K562 (cell line): ENCODE measurements at regions not wholly inside any gene's neighbourhood (a gene's known extent, or its start where the extent isn't known, plus 50 kb on each side); places are given as distances from the start of the nearest gene placed in this dataset.

Experiments used
- ATAC-seq: fragments of 200-7000 bp; cut with Tn5 transposase; 3 replicates; pipeline ENCODE4 v1.9.1; 2020; ENCODE audit warnings: moderate library complexity
- BruUV-seq: library from RNA; stranded (reverse); fragments of 400-500 nt; replicated peaks from 2 replicates; lab custom pipeline; 2021; lab: Mats Ljungman, UMichigan
- CTCF ChIA-PET: fragments of 300-600 bp; formaldehyde crosslinking; extraction: SDS; loops from one replicate; lab custom pipeline; 2021; ENCODE audit warnings: low intra/inter-chr PET ratio; lab: Yijun Ruan, JAX
- POLR2A ChIA-PET: fragments of 300-600, 350-650 bp; sonication (Branson Sonifier 250); formaldehyde crosslinking; extraction: SDS; loops from one replicate; lab custom pipeline; 2021; ENCODE audit warnings: antibody characterized with exemption, inconsistent platforms; lab: Yijun Ruan, JAX
- DNase-seq, 4 experiments: peaks; one replicate each; pipeline versions ENCODE4 v3.0.0 to v3.0.0-alpha.2; 2011 to 2018; ENCODE audit warnings: low spot score in 3 of 4, mixed read lengths in 3 of 4; ENCODE audit errors: extremely low read depth in 1 of 4
- FAIRE-seq: peaks from 2 replicates; lab custom pipeline; 2011; peaks lifted over from hg19 to GRCh38; lab: Jason Lieb, UNC
- H2AFZ ChIP-seq: 2 replicates; pipeline ENCODE4 v1.6.0; 2011; ENCODE audit warnings: low read depth, low read length, control low read depth, inconsistent platforms
- H3K27ac ChIP-seq: fragments of 200-600 bp; 3 replicates; pipeline ENCODE4 v1.8.0; 2011; ENCODE audit warnings: low read depth, mild to moderate bottlenecking, control low read depth, inconsistent platforms, low read length, moderate library complexity, mixed read lengths; ENCODE audit errors: extremely low read depth
- H3K27me3 ChIP-seq, 2 experiments: fragments of 300-600 bp in 1 of 2; 2 replicates in 1 of 2; 3 replicates in 1 of 2; pipeline versions ENCODE4 v1.6.0 to v1.8.0; 2011; ENCODE audit warnings: inconsistent platforms in 2 of 2, low read length in 2 of 2, mild to moderate bottlenecking in 1 of 2, mixed read lengths in 1 of 2, moderate library complexity in 1 of 2; ENCODE audit not compliant: control insufficient read depth in 2 of 2, insufficient read depth in 2 of 2
- H3K36me3 ChIP-seq: fragments of 300-600 bp; 3 replicates; pipeline ENCODE4 v1.8.0; 2011; ENCODE audit warnings: mild to moderate bottlenecking, low read length, inconsistent platforms; ENCODE audit not compliant: control insufficient read depth, insufficient read depth
- H3K4me1 ChIP-seq, 2 experiments: fragments of 200-600 bp in 1 of 2; replicated peaks in 1 of 2; 2 replicates in 1 of 2; 3 replicates in 1 of 2; pipeline versions ENCODE4 v1.5.1 to v1.8.0; 2011; ENCODE audit warnings: inconsistent platforms in 2 of 2, low read length in 2 of 2, mild to moderate bottlenecking in 1 of 2, mixed read lengths in 1 of 2, moderate library complexity in 1 of 2; ENCODE audit not compliant: control insufficient read depth in 2 of 2, insufficient read depth in 2 of 2
- H3K4me2 ChIP-seq: 2 replicates; pipeline ENCODE4 v1.6.1; 2011; ENCODE audit warnings: low read length, control low read depth, inconsistent platforms, mixed read lengths; ENCODE audit not compliant: insufficient read depth
- H3K4me3 ChIP-seq: fragments of 200-600 bp; sonication (generic), shearing (Covaris generic); 2 replicates; pipeline ENCODE4 v1.5.1; 2016; ENCODE audit warnings: control low read depth, inconsistent platforms
- H3K79me2 ChIP-seq: fragments of 200-600 bp; 3 replicates; pipeline ENCODE4 v1.8.0; 2011; ENCODE audit warnings: low read length, inconsistent platforms; ENCODE audit not compliant: control insufficient read depth, insufficient read depth
- H3K9ac ChIP-seq, 2 experiments: 2 replicates each; pipeline versions ENCODE4 v1.6.0 to v1.6.1; 2011; ENCODE audit warnings: low read depth in 2 of 2, low read length in 2 of 2, control low read depth in 1 of 2, inconsistent platforms in 1 of 2, mild to moderate bottlenecking in 1 of 2, mixed read lengths in 1 of 2; ENCODE audit not compliant: insufficient read depth in 1 of 2
- H3K9me1 ChIP-seq: one replicate; pipeline ENCODE4 v1.6.0; 2011; ENCODE audit warnings: inconsistent platforms, mild to moderate bottlenecking, low read length, moderate library complexity; ENCODE audit not compliant: control insufficient read depth, insufficient read depth
- H3K9me3 ChIP-seq: replicated peaks from 2 replicates; pipeline ENCODE4 v1.5.1; 2011; ENCODE audit warnings: low read depth, low read length, inconsistent platforms; ENCODE audit not compliant: control insufficient read depth, insufficient read depth
- H4K20me1 ChIP-seq: replicated peaks from 2 replicates; pipeline ENCODE4 v1.6.1; 2011; ENCODE audit warnings: low read length, inconsistent platforms, mixed read lengths; ENCODE audit not compliant: control insufficient read depth, insufficient read depth
- CCNT2 ChIP-seq: IDR thresholded peaks from 2 replicates; pipeline ENCODE4 v1.6.1; 2011; ENCODE audit warnings: borderline replicate concordance, low read depth, mild to moderate bottlenecking, moderate library complexity, mixed read lengths, low read length; ENCODE audit not compliant: insufficient read length; ENCODE audit errors: extremely low read depth
- DIDO1 ChIP-seq: fragments of 450-650 bp; IDR thresholded peaks from 2 replicates; pipeline ENCODE4 v1.6.1; 2016; ENCODE audit warnings: low read depth, missing biosample characterization, missing genetic modification characterization
- DMBX1 ChIP-seq: fragments of 250-450 bp; sonication (Bioruptor Pico); IDR thresholded peaks from 2 replicates; pipeline ENCODE4 v1.8.0; 2022; ENCODE audit warnings: inconsistent platforms, mild to moderate bottlenecking, moderate library complexity, borderline replicate concordance
- HMGN3 ChIP-seq: IDR thresholded peaks from 2 replicates; pipeline ENCODE4 v1.6.1; 2011; ENCODE audit warnings: borderline replicate concordance, low read depth, mild to moderate bottlenecking, mixed read lengths, low read length; ENCODE audit not compliant: insufficient read length; ENCODE audit errors: extremely low read depth
- NR4A1 ChIP-seq, 2 experiments: fragments of 250-450 bp in 1 of 2; fragments of 450-650 bp in 1 of 2; sonication (Bioruptor Pico) in 1 of 2; IDR thresholded peaks; 2 replicates each; pipeline versions ENCODE4 v1.4.0 to v1.6.1; 2016 to 2020; ENCODE audit warnings: mild to moderate bottlenecking in 2 of 2, missing compliant biosample characterization in 1 of 2, missing genetic modification characterization in 1 of 2, moderate library complexity in 1 of 2
- RBM22 ChIP-seq: fragments of 200-400 bp; formaldehyde crosslinking; IDR thresholded peaks from 2 replicates; pipeline ENCODE4 v1.6.1; 2018; ENCODE audit warnings: low read length, low read depth; ENCODE audit not compliant: poor library complexity, severe bottlenecking
- SMC3 ChIP-seq: conservative IDR thresholded peaks from 2 replicates; pipeline ENCODE4 v1.6.1; 2011; ENCODE audit warnings: low read depth, low read length, improper control_type of control experiment; ENCODE audit not compliant: insufficient read depth
- SPI1 ChIP-seq: IDR thresholded peaks from 2 replicates; pipeline ENCODE4 v1.6.1; 2011; ENCODE audit warnings: low read depth, low read length, control low read depth, borderline replicate concordance
- SRSF1 ChIP-seq: fragments of 200-400 bp; formaldehyde crosslinking; IDR thresholded peaks from 2 replicates; pipeline ENCODE4 v1.6.1; 2017; ENCODE audit warnings: mild to moderate bottlenecking, low read depth, low read length, moderate library complexity
- TAF7 ChIP-seq: fragments of 450-650 bp; IDR thresholded peaks from 2 replicates; pipeline ENCODE4 v1.6.1; 2016; ENCODE audit warnings: missing genetic modification characterization, missing compliant biosample characterization
- ZBTB7A ChIP-seq: IDR thresholded peaks from 2 replicates; pipeline ENCODE4 v1.6.1; 2011; ENCODE audit warnings: low read depth, mild to moderate bottlenecking, low read length, moderate library complexity, borderline replicate concordance; ENCODE audit not compliant: control insufficient read depth
- ZNF232 ChIP-seq: sonication (generic); formaldehyde crosslinking; IDR thresholded peaks from 2 replicates; pipeline ENCODE4 v1.8.0; 2022; ENCODE audit warnings: mild to moderate bottlenecking, missing genetic modification reagents
- ZNF76 ChIP-seq: fragments of 250-450 bp; sonication (Bioruptor Pico); IDR thresholded peaks from 2 replicates; pipeline ENCODE4 v1.4.0; 2020; ENCODE audit warnings: mild to moderate bottlenecking, moderate library complexity, borderline replicate concordance
- WGBS: fragments of 100-300 bp; shearing (Covaris generic); methylation state at CpG from one replicate; pipeline ENCODE4 v1.1.6; 2016; ENCODE audit warnings: low coverage, mixed read lengths; ENCODE audit not compliant: insufficient coverage; ENCODE audit errors: missing lambda C conversion rate; 5-methylcytosine and 5-hydroxymethylcytosine counted together
- in situ Hi-C: fragments of 300-500 bp; cut with MboI; formaldehyde crosslinking; loops from 4 replicates; pipeline ENCODE4 v1.15.0; 2018; ENCODE audit warnings: inconsistent platforms, mixed read lengths
- intact Hi-C: fragments of 100-400 bp; cut with micrococcal nuclease; formaldehyde crosslinking; loops from 2 replicates; pipeline ENCODE4 v1.14.2; 2022
- TF ChIP-seq, protein P1 (sequence below): fragments of 250-450 bp; sonication (Bioruptor Pico); IDR thresholded peaks from 2 replicates; pipeline ENCODE4 v1.8.0; 2021; ENCODE audit warnings: borderline replicate concordance, mild to moderate bottlenecking, moderate library complexity; ENCODE audit not compliant: poor library complexity, severe bottlenecking

- WGBS, result 3% methylated on average over 2 of the region's 2 CpGs
- H4K20me1 ChIP-seq, result no peaks in the 10 kb centered on the region
- no peaks in the 10 kb centered on the region for H3K79me2 ChIP-seq
- H3K27ac ChIP-seq, result no peak overlapping the region
- TF ChIP-seq, protein P1, sequence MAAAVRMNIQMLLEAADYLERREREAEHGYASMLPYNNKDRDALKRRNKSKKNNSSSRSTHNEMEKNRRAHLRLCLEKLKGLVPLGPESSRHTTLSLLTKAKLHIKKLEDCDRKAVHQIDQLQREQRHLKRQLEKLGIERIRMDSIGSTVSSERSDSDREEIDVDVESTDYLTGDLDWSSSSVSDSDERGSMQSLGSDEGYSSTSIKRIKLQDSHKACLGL, result no peak
- TF ChIP-seq SRSF1 (no peak), ZBTB7A (no peak), SMC3 (no peak), ZNF232 (CRISPR knock-in tag) (no peak)
- TF ChIP-seq, all 486 proteins: peak for 0
- Histone ChIP-seq H3K27me3 (no peaks in the 10 kb centered on the region), H3K4me2 (no peak overlapping the region), H3K4me3 (no peak overlapping the region), H2AFZ (no peak overlapping the region), H3K9ac (no peak overlapping the region), H3K4me1 (no peaks in the 10 kb centered on the region), H3K36me3 (no peaks in the 10 kb centered on the region), H3K9me1 (no peaks in the 10 kb centered on the region), H3K9me3 (no peaks in the 10 kb centered on the region)
- FAIRE-seq, result no peak
- in situ Hi-C loops (no loop called here), intact Hi-C loops (no loop called here)
- no peak for DNase-seq
- ChIA-PET CTCF (no interaction called here), POLR2A (no interaction called here)
- BruUV-seq, result no TSS peak
- ATAC-seq, result no peak
These were observed 159.4 kb upstream of the INHBA start for GRCh38 chr7:41862261-41862660.

DNA sequence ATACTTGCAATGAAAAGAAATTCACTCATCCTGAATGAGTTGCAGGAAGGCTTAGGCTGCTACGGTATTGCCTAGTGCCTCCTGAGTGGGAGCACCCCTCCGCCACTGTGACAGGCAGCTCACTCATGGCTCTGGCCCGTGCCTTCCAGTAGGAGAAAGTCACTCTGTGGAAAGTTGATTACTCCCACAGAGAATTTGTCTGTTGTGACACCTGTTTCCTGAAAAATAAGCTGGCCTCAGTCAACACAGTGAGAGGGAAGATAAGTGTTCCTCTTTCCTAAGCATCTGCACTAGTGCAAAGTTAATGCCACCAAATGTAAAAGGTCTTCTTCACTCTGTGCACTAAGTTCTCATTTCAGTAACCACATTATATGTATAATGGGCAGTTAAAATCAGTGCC is 158.8 kb upstream of the INHBA start:
- Histone ChIP-seq H3K36me3 (no peaks in the 10 kb centered on the region), H3K27me3 (no peaks in the 10 kb centered on the region), H3K4me2 (no peak overlapping the region), H3K9ac (no peak overlapping the region), H3K4me1 (no peaks in the 10 kb centered on the region), H2AFZ (no peak overlapping the region), H3K9me3 (no peaks in the 10 kb centered on the region), H3K27ac (no peak overlapping the region), H4K20me1 (no peaks in the 10 kb centered on the region), H3K79me2 (no peaks in the 10 kb centered on the region), H3K4me3 (no peak overlapping the region), H3K9me1 (no peaks in the 10 kb centered on the region)
- intact Hi-C loops (no loop called here), in situ Hi-C loops (no loop called here)
- POLR2A ChIA-PET, result no interaction called here
- ATAC-seq (no peak), DNase-seq (no peak), FAIRE-seq (no peak)
- WGBS, result 0% methylated on average over 3 of the region's 3 CpGs
- BruUV-seq, result no TSS peak
- CTCF ChIA-PET, result no interaction called here
- TF ChIP-seq ZNF76 (CRISPR knock-in tag), result no peak
- no peak for TF ChIP-seq DMBX1
- no peak for TF ChIP-seq CCNT2
- TF ChIP-seq DIDO1, result no peak
- no peak for TF ChIP-seq SPI1
- no peak for TF ChIP-seq HMGN3
- no peak for TF ChIP-seq TAF7
- no peak for TF ChIP-seq NR4A1 (CRISPR knock-in tag; IDR thresholded peaks at IDR 0.05)
- TF ChIP-seq NR4A1 (tag; IDR thresholded peaks at IDR 0.05), result no peak
- no peak for TF ChIP-seq RBM22
